ENCODE measurements at regions not wholly inside any gene's neighbourhood (a gene's known extent, or its start where the extent isn't known, plus 50 kb on each side); places are given as distances from the start of the nearest gene placed in this dataset.

- Histone ChIP-seq H3K9me3 (ENCODE audit: control insufficient read depth in 1 of 2, insufficient read depth in 1 of 2, low read depth in 1 of 2, low read length in 2 of 2) (no peaks in the 10 kb centered on the region), H3K9ac (ENCODE audit: low read length) (no peak overlapping the region), H3K4me2 (ENCODE audit: low read length) (no peak overlapping the region), H3K36me3 (ENCODE audit: control insufficient read depth in 1 of 2, insufficient read depth in 2 of 2, low read length in 2 of 2) (no peaks in the 10 kb centered on the region), H3K9me2 (ENCODE audit: insufficient read depth) (no peaks in the 10 kb centered on the region), H3K27me3 (ENCODE audit: insufficient read depth, low read length) (no peaks in the 10 kb centered on the region), H3K4me3 (replicated peaks in 1 of 2; ENCODE audit: low read depth in 1 of 2, low read length in 2 of 2) (no peak overlapping the region), H2AFZ (ENCODE audit: low read depth, low read length, poor library complexity, severe bottlenecking) (no peak overlapping the region), H4K20me1 (ENCODE audit: insufficient read depth) (no peaks in the 10 kb centered on the region), H3K27ac (ENCODE audit: low read depth, low read length) (no peak overlapping the region), H3K79me2 (ENCODE audit: insufficient read depth, low read length) (no peaks in the 10 kb centered on the region), H3K4me1 (ENCODE audit: control insufficient read depth in 1 of 2, insufficient read depth in 2 of 2, low read length in 2 of 2) (no peaks in the 10 kb centered on the region)
- ChIA-PET POLR2A (no interaction called here), CTCF (no interaction called here), RAD21 (ENCODE audit: low non-redundant PET in 1 of 2, low total read pairs in 2 of 2, uncharacterized antibody in 2 of 2, unreplicated experiment in 2 of 2) (no interaction called here)
- ATAC-seq, result no peak
- no peak for DNase-seq (ENCODE audit: low read depth, low spot score)
- intact Hi-C loops (cut with micrococcal nuclease), result no loop called here
- BruUV-seq (replicated peaks), result no TSS peak
- TF ChIP-seq SIN3A (IDR thresholded peaks at IDR 0.05; ENCODE audit: low read depth) (no peak), YY1 (IDR thresholded peaks at IDR 0.05; ENCODE audit: extremely low read depth, insufficient replicate concordance, low read depth, low read length) (no peak), FOSL1 (IDR thresholded peaks at IDR 0.05; ENCODE audit: low read depth) (no peak), ZFX (IDR thresholded peaks at IDR 0.05) (no peak), RAD21 (IDR thresholded peaks at IDR 0.05; ENCODE audit: low read depth) (no peak), ZNF274 (IDR thresholded peaks at IDR 0.05; ENCODE audit: low read depth, low read length) (no peak), SP1 (IDR thresholded peaks at IDR 0.05; ENCODE audit: low read depth) (no peak), CEBPB (IDR thresholded peaks at IDR 0.05; ENCODE audit: low read depth) (no peak), ATF3 (IDR thresholded peaks at IDR 0.05) (no peak), ELF1 (IDR thresholded peaks at IDR 0.05; ENCODE audit: borderline replicate concordance, low read depth) (no peak), REST (IDR thresholded peaks at IDR 0.05; ENCODE audit: low read depth) (no peak), ZBTB33 (IDR thresholded peaks at IDR 0.05; ENCODE audit: extremely low read depth, insufficient replicate concordance, low read length) (no peak), CTCF (IDR thresholded peaks at IDR 0.05 in 2 of 3, conservative IDR thresholded peaks at IDR 0.05 in 1 of 3; ENCODE audit: borderline replicate concordance in 1 of 3, insufficient read depth in 1 of 3, low read depth in 2 of 3, low read length in 2 of 3) (no peak), EGR1 (IDR thresholded peaks at IDR 0.05; ENCODE audit: low read depth) (no peak)
Measured at GRCh38 chr2:151087377-151087776, 174.3 kb downstream of the RBM43 start.
